ENCODE measurements at regions not wholly inside any gene's neighbourhood (a gene's known extent, or its start where the extent isn't known, plus 50 kb on each side); places are given as distances from the start of the nearest gene placed in this dataset.

DNA sequence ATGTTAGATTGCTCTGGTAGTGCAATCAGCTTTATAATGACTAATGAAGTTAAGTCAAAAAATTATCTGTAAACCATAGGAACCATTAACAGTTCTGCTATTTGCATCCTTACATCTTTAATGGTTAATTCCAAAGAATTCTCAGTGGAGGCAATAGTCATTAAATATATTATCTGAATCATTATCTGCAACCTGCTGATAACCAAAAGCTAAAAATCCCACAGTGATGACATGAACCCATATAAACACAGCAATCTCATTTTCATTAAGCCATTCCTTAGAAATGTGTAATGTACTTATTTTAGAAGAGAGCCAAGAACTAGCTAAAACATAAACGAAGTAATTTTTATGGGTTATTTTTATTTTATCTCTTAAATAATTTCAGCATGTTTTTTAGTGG lies 60.2 kb downstream of the MAGEB16 start:
- Histone ChIP-seq H3K4me1 (ENCODE audit: control insufficient read depth in 1 of 2, extremely low read depth in 1 of 2, insufficient read depth in 2 of 2, low read length in 2 of 2) (no peaks in the 10 kb centered on the region), H3K27me3 (replicated peaks in 1 of 2; ENCODE audit: control insufficient read depth in 2 of 2, extremely low read depth in 1 of 2, insufficient read depth in 2 of 2, low read length in 1 of 2) (no peaks in the 10 kb centered on the region), H3K9me3 (no peaks in the 10 kb centered on the region), H3K27ac (ENCODE audit: low read length) (no peak overlapping the region), H3K36me3 (ENCODE audit: control insufficient read depth in 2 of 2, extremely low read depth in 1 of 2, insufficient read depth in 1 of 2, low read length in 1 of 2) (no peaks in the 10 kb centered on the region), H3K4me3 (ENCODE audit: control insufficient read depth in 1 of 2, extremely low read depth in 1 of 2, low read length in 1 of 2) (no peak overlapping the region)
- whole genome bisulfite sequencing (ENCODE audit: insufficient coverage): no CpG with 5 or more reads among the region's 1 CpG
- Mint-ChIP-seq H3K27ac (no peak overlapping the region), H3K9me3 (no peaks in the 10 kb centered on the region), H3K4me3 (no peak overlapping the region), H3K27me3 (no peaks in the 10 kb centered on the region), H3K4me1 (no peaks in the 10 kb centered on the region), H3K36me3 (no peaks in the 10 kb centered on the region)
- DNase-seq: no peak
- CTCF ChIA-PET: interaction anchor here in 1 of 2 donors (0.7 kb wide), 1 partner anchor 11 kb away, joined by 3 read pairs; no protein-coding TSS in a partner anchor
- POLR2A ChIA-PET: no interaction called here
- no peak for ATAC-seq (replicated peaks in 1 of 4)

DNA sequence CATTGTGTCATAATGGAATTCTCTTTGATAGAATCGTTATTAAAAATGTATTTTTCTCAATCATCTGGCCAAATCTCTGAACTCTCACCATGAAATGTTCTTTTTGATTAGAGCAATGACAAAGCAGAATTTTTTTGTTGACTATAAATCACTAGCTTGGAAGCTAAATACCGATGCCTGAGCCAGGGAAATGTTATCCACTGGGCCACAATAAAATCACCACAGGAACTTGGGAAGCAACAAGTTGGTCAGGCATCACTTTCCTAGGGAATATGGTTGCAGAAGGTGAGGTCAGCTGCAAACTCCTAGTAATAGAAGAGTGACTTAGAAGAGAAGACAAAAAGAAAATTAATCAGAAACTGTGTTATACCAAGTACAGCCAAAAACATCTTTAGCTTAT lies 60.6 kb upstream of the CFAP47 start:
- Mint-ChIP-seq H3K36me3 (no peaks in the 10 kb centered on the region), H3K4me1 (no peaks in the 10 kb centered on the region), H3K27ac (no peak overlapping the region), H3K27me3 (no peaks in the 10 kb centered on the region), H3K9me3 (no peaks in the 10 kb centered on the region), H3K4me3 (no peak overlapping the region)
- no peaks in the 10 kb centered on the region for H3K9me3 ChIP-seq
- H3K4me3 ChIP-seq (ENCODE audit: control insufficient read depth in 1 of 2, extremely low read depth in 1 of 2, low read length in 1 of 2): no peak overlapping the region
- H3K4me1 ChIP-seq (ENCODE audit: control insufficient read depth in 1 of 2, extremely low read depth in 1 of 2, insufficient read depth in 2 of 2, low read length in 2 of 2): no peaks in the 10 kb centered on the region
- H3K27ac ChIP-seq (ENCODE audit: low read length): no peak overlapping the region
- no peaks in the 10 kb centered on the region for H3K36me3 ChIP-seq (ENCODE audit: control insufficient read depth in 2 of 2, extremely low read depth in 1 of 2, insufficient read depth in 1 of 2, low read length in 1 of 2)
- H3K27me3 ChIP-seq (replicated peaks in 1 of 2; ENCODE audit: control insufficient read depth in 2 of 2, extremely low read depth in 1 of 2, insufficient read depth in 2 of 2, low read length in 1 of 2): no peaks in the 10 kb centered on the region
- ChIA-PET CTCF (interaction anchor here in 1 of 2 donors (0.7 kb wide), 1 partner anchor 12 kb away, joined by 3 read pairs; no protein-coding TSS in a partner anchor), POLR2A (no interaction called here)
- WGBS (ENCODE audit: insufficient coverage): no CpG with 5 or more reads among the region's 2 CpGs
- DNase-seq (no peak), ATAC-seq (replicated peaks in 1 of 4) (no peak)

DNA sequence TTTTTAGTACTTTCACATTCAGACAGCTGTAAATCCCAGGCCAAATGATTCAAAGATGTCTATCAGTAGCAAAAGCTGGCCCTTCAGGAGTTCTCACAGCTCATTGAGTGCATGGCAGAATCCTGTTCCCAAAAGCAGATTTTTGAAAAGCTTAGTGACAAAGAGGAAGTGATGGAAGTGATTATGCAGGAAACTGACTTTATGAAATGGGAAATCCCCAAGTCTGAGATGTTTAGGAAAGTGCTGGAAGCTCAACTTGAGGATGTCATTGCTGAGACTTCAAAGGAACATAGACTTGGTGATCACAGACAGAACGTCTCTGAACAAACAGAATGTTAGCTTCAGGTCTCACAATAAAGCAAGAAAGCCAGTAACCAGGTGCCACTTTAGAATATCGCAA lies 51.0 kb upstream of the CFAP47 start:
- peaks cover 0 to 12% (median 2%) of the 10 kb centered on the region in 3 donors for H3K9me3 Mint-ChIP-seq
- no peak for ATAC-seq (replicated peaks in 1 of 4)

More for the DNA sequence above, 51.0 kb upstream of the CFAP47 start:
- ChIA-PET CTCF (no interaction called here), POLR2A (no interaction called here)
- no peaks in the 10 kb centered on the region for H3K36me3 ChIP-seq (ENCODE audit: control insufficient read depth in 2 of 2, extremely low read depth in 1 of 2, insufficient read depth in 1 of 2, low read length in 1 of 2)
- no peak overlapping the region for H3K27ac ChIP-seq (ENCODE audit: low read length)
- no CpG with 5 or more reads among the region's 2 CpGs for WGBS (ENCODE audit: insufficient coverage)
- H3K27me3 ChIP-seq (replicated peaks in 1 of 2; ENCODE audit: control insufficient read depth in 2 of 2, extremely low read depth in 1 of 2, insufficient read depth in 2 of 2, low read length in 1 of 2): no peaks in the 10 kb centered on the region
- Mint-ChIP-seq H3K4me1 (no peaks in the 10 kb centered on the region), H3K27me3 (no peaks in the 10 kb centered on the region), H3K36me3 (no peaks in the 10 kb centered on the region), H3K4me3 (no peak overlapping the region), H3K27ac (no peak overlapping the region)
- no peak overlapping the region for H3K4me3 ChIP-seq (ENCODE audit: control insufficient read depth in 1 of 2, extremely low read depth in 1 of 2, low read length in 1 of 2)
- DNase-seq: no peak
- no peaks in the 10 kb centered on the region for H3K4me1 ChIP-seq (ENCODE audit: control insufficient read depth in 1 of 2, extremely low read depth in 1 of 2, insufficient read depth in 2 of 2, low read length in 2 of 2)
- H3K9me3 ChIP-seq: no peaks in the 10 kb centered on the region

All from T-cell (primary cell).